Fibroblast of pulmonary artery (primary cell): ENCODE measurements at regions not wholly inside any gene's neighbourhood (a gene's known extent, or its start where the extent isn't known, plus 50 kb on each side); places are given as distances from the start of the nearest gene placed in this dataset.

Source experiments
- DNase-seq: peaks from one replicate; pipeline ENCODE4 v3.0.0-alpha.2; 2010; ENCODE audit warnings: low read depth
- H3K4me3 ChIP-seq: replicated peaks from 2 replicates; pipeline ENCODE4 v1.5.1; 2011; ENCODE audit warnings: low read depth, mild to moderate bottlenecking, control low read depth, low read length, moderate library complexity
- CTCF ChIP-seq: IDR thresholded peaks from 2 replicates; pipeline ENCODE4 v1.5.1; 2011; ENCODE audit warnings: mild to moderate bottlenecking, control low read depth, low read length, inconsistent platforms; ENCODE audit errors: missing control alignments

GRCh38 chr13:71068041-71068440 lies 799.0 kb downstream of the DACH1 start:
- DNase-seq: no peak
- TF ChIP-seq CTCF: no peak
- H3K4me3 ChIP-seq: no peak overlapping the region

GRCh38 chr13:71067165-71067815 lies 799.7 kb downstream of the DACH1 start:
- no peak overlapping the region for H3K4me3 ChIP-seq
- DNase-seq: no peak
- no peak for TF ChIP-seq CTCF

GRCh38 chr13:71056581-71056980 lies 810.4 kb downstream of the DACH1 start:
- no peak for DNase-seq
- TF ChIP-seq CTCF: no peak
- H3K4me3 ChIP-seq: no peak overlapping the region

GRCh38 chr13:71055644-71056043 lies 811.4 kb downstream of the DACH1 start:
- TF ChIP-seq CTCF: no peak
- DNase-seq: no peak

GRCh38 chr13:71055047-71055446 lies 812.0 kb downstream of the DACH1 start:
- no peak for DNase-seq
- H3K4me3 ChIP-seq: no peak overlapping the region
- no peak for TF ChIP-seq CTCF

More at GRCh38 chr13:71055644-71056043, 811.4 kb downstream of the DACH1 start:
- H3K4me3 ChIP-seq: no peak overlapping the region

GRCh38 chr13:71054358-71054757 lies 812.6 kb downstream of the DACH1 start:
- no peak for TF ChIP-seq CTCF
- no peak for DNase-seq
- H3K4me3 ChIP-seq: no peak overlapping the region

GRCh38 chr13:71051573-71051972 lies 815.4 kb downstream of the DACH1 start:
- H3K4me3 ChIP-seq: no peak overlapping the region
- TF ChIP-seq CTCF: no peak
- no peak for DNase-seq
